ENCODE measurements at regions not wholly inside any gene's neighbourhood (a gene's known extent, or its start where the extent isn't known, plus 50 kb on each side); places are given as distances from the start of the nearest gene placed in this dataset.

DNA sequence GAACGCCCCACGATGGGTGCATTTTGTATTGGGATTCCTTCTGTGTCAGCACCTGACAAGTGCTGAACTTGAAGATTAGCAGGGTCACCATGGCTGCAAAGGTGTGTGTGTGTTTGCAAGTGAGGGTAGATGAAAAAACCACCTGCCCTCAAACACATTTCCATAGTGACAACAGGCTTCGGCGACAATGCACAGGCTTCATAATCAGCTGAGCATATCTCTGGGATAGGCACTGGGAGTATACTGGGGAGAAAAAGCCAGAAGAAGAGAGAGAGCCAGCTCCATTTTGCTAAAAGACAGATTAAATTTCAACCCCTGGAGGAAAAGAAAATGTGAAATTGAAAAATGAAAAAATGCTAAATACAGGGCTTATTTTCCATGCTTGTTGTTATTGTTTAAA, 656.1 kb downstream of the INHBA start:
- DNase-seq (no peak), ATAC-seq (ENCODE audit: poor library complexity) (no peak)
- CTCF ChIA-PET = no interaction called here
- Mint-ChIP-seq H3K36me3 (ENCODE audit: low read depth) (no peaks in the 10 kb centered on the region), H3K27me3 (no peaks in the 10 kb centered on the region), H3K4me1 (ENCODE audit: low read depth) (no peaks in the 10 kb centered on the region), H3K4me3 (no peak overlapping the region), H3K27ac (no peak overlapping the region), H3K9me3 (peaks cover 8% of the 10 kb centered on the region)
- no peak overlapping the region for H3K27ac ChIP-seq (ENCODE audit: low read depth in 1 of 2, low read length in 2 of 2)
- no peaks in the 10 kb centered on the region for H3K36me3 ChIP-seq (ENCODE audit: insufficient read depth, low read length)
- H3K4me3 ChIP-seq (ENCODE audit: low read length) = no peak overlapping the region
- POLR2A ChIA-PET = no interaction called here
- H3K4me1 ChIP-seq (ENCODE audit: insufficient read depth, low read length) = no peaks in the 10 kb centered on the region
- peaks cover 0 to 16% of the 10 kb centered on the region in 2 experiments for H3K9me3 ChIP-seq (ENCODE audit: control insufficient read depth in 1 of 2, insufficient read depth in 1 of 2, low read length in 2 of 2)
- intact Hi-C loops (cut with DNase I, micrococcal nuclease) = no loop called here
- TF ChIP-seq, protein P1, sequence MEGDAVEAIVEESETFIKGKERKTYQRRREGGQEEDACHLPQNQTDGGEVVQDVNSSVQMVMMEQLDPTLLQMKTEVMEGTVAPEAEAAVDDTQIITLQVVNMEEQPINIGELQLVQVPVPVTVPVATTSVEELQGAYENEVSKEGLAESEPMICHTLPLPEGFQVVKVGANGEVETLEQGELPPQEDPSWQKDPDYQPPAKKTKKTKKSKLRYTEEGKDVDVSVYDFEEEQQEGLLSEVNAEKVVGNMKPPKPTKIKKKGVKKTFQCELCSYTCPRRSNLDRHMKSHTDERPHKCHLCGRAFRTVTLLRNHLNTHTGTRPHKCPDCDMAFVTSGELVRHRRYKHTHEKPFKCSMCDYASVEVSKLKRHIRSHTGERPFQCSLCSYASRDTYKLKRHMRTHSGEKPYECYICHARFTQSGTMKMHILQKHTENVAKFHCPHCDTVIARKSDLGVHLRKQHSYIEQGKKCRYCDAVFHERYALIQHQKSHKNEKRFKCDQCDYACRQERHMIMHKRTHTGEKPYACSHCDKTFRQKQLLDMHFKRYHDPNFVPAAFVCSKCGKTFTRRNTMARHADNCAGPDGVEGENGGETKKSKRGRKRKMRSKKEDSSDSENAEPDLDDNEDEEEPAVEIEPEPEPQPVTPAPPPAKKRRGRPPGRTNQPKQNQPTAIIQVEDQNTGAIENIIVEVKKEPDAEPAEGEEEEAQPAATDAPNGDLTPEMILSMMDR (IDR thresholded peaks at IDR 0.05) = no peak
- no peaks in the 10 kb centered on the region for H3K27me3 ChIP-seq (ENCODE audit: control insufficient read depth in 1 of 2, insufficient read depth in 2 of 2, low read length in 2 of 2)

DNA sequence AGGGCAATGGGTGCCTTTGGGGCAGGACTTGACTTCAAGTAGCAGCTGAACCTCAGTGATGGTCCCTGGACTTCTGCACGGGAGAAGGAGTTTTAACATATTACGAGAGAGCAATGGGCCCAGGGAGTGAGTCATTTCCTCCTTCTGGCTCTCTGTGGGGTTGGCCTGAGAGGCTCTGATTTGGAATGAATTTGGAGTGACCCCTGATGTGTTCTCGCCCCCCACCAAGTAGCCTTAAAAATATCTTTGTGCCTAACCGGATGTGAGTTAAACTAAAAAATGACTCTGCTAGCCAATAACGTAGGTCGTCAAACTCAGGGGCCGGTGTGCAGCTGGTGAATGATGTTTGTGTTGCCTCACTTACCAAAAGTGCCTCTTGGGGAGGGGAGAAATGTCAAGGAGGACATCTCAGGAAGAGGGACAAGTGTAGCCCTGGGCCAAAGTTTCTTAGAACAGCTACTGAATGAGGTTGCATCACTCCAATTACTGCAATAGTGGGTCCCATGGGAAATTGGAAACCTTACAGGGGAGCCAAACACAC, 656.6 kb downstream of the INHBA start:
- no peak for DNase-seq
- Histone ChIP-seq H3K27me3 (ENCODE audit: control insufficient read depth in 1 of 2, insufficient read depth in 2 of 2, low read length in 2 of 2) (no peaks in the 10 kb centered on the region), H3K36me3 (ENCODE audit: insufficient read depth, low read length) (no peaks in the 10 kb centered on the region), H3K4me1 (ENCODE audit: insufficient read depth, low read length) (no peaks in the 10 kb centered on the region), H3K9me3 (ENCODE audit: control insufficient read depth in 1 of 2, insufficient read depth in 1 of 2, low read length in 2 of 2) (peaks cover 0 to 13% of the 10 kb centered on the region in 2 experiments), H3K4me3 (ENCODE audit: low read length) (no peak overlapping the region), H3K27ac (ENCODE audit: low read depth in 1 of 2, low read length in 2 of 2) (no peak overlapping the region)
- no peak for ATAC-seq (ENCODE audit: poor library complexity)
- H3K27me3 Mint-ChIP-seq = no peaks in the 10 kb centered on the region
- POLR2A ChIA-PET = no interaction called here
- no peak overlapping the region for H3K27ac Mint-ChIP-seq
- CTCF ChIA-PET = no interaction called here
- peaks cover 8% of the 10 kb centered on the region for H3K9me3 Mint-ChIP-seq
- TF ChIP-seq, protein P1 (IDR thresholded peaks at IDR 0.05) = no peak
- H3K36me3 Mint-ChIP-seq (ENCODE audit: low read depth) = no peaks in the 10 kb centered on the region
- no peak overlapping the region for H3K4me3 Mint-ChIP-seq
- no peaks in the 10 kb centered on the region for H3K4me1 Mint-ChIP-seq (ENCODE audit: low read depth)
- intact Hi-C loops (cut with DNase I, micrococcal nuclease) = no loop called here

DNA sequence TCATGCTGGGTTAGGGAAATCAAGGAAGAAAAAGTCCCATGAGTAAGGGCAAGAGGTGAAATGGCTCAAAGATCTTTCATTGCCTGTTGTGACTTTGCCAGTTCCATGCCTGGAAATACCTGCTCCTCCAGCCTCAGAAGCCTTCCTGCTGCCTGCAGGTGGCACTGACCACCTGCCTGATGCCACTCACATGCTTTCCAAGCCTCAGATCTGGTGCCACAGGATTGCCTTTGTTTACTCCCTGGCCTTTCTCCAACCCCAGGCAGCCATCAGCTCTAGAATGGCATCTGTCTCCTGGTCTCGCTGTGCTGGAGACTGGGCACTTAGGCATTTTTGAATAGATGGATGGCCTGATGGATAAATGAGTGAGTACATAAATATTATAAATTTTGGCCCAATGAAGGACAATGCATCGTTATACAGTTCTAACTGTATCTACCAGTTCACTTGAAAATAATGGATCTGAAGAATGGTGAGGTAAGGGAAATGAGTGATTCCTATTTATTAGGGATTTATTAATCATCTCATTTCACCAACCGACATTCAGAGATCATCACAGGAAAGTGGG, 657.2 kb downstream of the INHBA start:
- H3K4me3 Mint-ChIP-seq = no peak overlapping the region

More for the DNA sequence above, 657.2 kb downstream of the INHBA start:
- ATAC-seq (ENCODE audit: poor library complexity) (no peak), DNase-seq (no peak)
- H3K36me3 Mint-ChIP-seq (ENCODE audit: low read depth) = no peaks in the 10 kb centered on the region
- Histone ChIP-seq H3K4me1 (ENCODE audit: insufficient read depth, low read length) (no peaks in the 10 kb centered on the region), H3K4me3 (ENCODE audit: low read length) (no peak overlapping the region), H3K36me3 (ENCODE audit: insufficient read depth, low read length) (no peaks in the 10 kb centered on the region), H3K27ac (ENCODE audit: low read depth in 1 of 2, low read length in 2 of 2) (no peak overlapping the region), H3K9me3 (ENCODE audit: control insufficient read depth in 1 of 2, insufficient read depth in 1 of 2, low read length in 2 of 2) (peaks cover 0 to 13% of the 10 kb centered on the region in 2 experiments), H3K27me3 (ENCODE audit: control insufficient read depth in 1 of 2, insufficient read depth in 2 of 2, low read length in 2 of 2) (no peaks in the 10 kb centered on the region)
- peaks cover 8% of the 10 kb centered on the region for H3K9me3 Mint-ChIP-seq
- intact Hi-C loops (cut with DNase I, micrococcal nuclease) = no loop called here
- POLR2A ChIA-PET = no interaction called here
- no peaks in the 10 kb centered on the region for H3K4me1 Mint-ChIP-seq (ENCODE audit: low read depth)
- CTCF ChIA-PET = no interaction called here
- no peak overlapping the region for H3K27ac Mint-ChIP-seq
- H3K27me3 Mint-ChIP-seq = no peaks in the 10 kb centered on the region
- TF ChIP-seq, protein P1 (IDR thresholded peaks at IDR 0.05) = no peak
